ENCODE measurements at regions not wholly inside any gene's neighbourhood (a gene's known extent, or its start where the extent isn't known, plus 50 kb on each side); places are given as distances from the start of the nearest gene placed in this dataset.
"Not testable (repeated sequence)": the region's sequence is repeated elsewhere in the genome, so short reads cannot be mapped to it uniquely, and the experiment has no call there.

GRCh38 chr3:16770792-16771191 lies 114.0 kb upstream of the PLCL2 start:
- DNase-seq: no peak

DNA sequence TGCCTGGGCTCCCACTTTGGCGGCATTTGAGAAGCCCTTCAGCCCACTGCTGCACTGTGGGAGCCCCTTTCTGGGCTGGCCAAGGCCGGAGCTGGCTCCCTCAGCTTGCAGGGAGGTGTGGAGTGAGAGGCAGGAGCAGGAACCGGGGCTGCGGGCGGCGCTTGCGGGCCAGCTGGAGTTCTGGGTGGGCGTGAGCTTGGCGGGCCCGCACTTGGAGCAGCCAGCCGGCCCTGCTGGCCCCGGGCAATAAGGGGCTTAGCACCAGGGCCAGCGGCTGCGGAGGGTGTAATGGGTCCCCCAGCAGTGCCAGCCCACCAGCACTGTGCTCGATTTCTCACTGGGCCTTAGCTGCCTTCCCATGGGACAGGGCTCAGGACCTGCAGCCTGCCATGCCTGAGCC lies 111.2 kb upstream of the PLCL2 start:
- DNase-seq: not testable (repeated sequence)

GRCh38 chr3:16774536-16774935 lies 110.2 kb upstream of the PLCL2 start:
- not testable (repeated sequence) for DNase-seq

- no peak for DNase-seq
Measured at GRCh38 chr3:16784973-16785372, 99.8 kb upstream of the PLCL2 start.

DNA sequence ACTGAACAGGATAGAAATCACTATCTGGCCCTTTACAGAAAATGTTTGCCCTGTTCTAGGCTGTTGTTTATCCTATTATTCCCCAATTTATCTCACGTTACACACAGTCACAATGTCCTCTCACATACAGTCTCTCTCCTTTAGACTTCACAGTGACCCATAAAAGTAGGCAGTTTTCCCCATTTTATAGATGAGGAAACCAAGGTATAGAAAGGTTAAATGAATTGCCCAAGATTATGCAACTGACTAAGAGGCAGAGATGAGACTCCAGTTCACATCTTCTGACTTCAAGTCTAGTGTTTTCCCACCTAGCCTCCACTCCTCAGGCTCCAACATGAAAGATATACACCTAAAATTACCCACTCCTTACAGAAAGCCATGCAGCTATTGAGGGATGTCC lies 99.3 kb upstream of the PLCL2 start:
- no peak for DNase-seq

- DNase-seq: no peak
Measured at GRCh38 chr3:16788440-16789056, 96.2 kb upstream of the PLCL2 start.

- DNase-seq: no peak
Measured at GRCh38 chr3:16789344-16790120, 95.2 kb upstream of the PLCL2 start.

DNA sequence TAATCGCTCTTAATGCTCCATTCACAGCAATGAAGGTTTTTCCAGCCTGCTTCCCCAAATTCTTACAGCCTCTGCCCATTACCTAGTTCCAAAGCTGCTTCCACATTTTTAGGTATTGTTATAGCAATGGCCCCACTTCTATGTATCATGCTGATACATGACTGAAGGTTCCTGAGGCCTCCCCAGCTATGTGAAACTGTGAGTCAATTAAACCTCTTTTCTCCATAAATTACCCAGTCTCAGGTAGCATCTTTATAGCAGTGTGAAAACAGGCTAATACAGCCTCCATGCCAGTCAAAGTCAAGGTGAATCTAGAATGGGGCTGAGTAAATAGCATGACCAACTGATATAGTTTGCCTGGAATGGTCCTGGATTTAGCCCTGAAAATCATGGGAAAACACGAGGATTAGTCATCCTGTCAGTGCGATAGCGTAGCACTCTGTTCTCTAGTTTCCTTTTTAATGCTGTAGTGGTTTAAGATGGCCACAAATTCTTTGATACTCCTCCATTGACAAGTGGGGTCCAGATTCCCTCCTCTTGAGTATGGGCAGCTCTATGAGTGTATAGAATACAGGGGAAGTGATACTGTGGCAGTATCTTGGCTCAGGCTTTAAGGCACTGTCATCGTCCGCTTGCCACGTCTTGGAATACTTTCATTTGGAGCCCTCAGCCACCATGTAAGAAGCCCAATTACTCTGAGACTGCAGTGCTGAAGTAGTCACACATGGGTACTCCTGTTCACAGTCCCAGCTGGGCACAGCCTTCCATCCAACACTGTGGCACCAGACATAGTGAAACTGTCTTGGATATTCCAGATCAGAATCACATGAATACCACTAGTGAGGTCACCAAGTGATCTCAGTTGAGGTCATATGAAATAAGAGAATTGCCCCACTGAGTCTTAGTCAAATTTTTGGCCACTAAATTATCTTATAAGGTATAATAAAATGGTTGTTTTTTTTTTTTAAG lies 94.0 kb upstream of the PLCL2 start:
- DNase-seq: no peak

GRCh38 chr3:16793321-16793720 lies 91.4 kb upstream of the PLCL2 start:
- no peak for DNase-seq

DNA sequence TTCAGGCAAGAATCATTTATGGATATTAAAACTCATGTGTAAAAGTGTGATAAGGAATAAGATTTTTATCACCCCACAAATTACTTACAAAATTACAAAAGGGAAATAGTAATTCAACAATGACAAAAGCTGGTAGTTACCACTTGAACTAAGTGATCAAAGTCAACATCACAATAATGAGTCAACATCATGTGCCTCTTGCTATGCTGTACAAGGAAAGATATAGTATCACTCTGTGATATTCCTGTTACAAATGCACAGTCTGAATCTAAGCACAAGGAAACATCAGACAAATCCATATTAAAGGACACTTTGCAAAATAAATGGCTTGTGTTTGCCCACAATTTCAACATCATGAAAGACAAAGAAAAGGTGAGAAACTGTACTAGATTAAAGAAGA lies 90.5 kb upstream of the PLCL2 start:
- no peak for DNase-seq

DNA sequence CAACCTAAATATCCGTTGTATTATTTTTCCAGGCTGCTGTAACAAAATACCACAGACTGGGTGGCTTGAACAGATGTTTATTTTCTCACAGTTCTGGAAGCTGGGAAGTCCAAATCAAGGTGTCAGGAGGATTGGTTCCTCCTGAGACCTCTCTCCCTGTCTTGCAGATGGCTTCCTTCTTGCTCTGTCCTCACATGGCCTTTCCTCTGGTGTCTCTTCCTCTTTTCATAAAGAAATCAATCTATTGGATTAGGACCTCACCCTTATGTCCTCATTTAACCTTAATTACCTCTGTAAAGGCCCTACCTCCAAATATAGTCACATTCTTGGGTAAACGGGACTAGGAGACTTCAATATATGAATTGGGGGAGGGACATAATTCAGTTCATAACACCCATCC lies 89.2 kb upstream of the PLCL2 start:
- DNase-seq: no peak

DNA sequence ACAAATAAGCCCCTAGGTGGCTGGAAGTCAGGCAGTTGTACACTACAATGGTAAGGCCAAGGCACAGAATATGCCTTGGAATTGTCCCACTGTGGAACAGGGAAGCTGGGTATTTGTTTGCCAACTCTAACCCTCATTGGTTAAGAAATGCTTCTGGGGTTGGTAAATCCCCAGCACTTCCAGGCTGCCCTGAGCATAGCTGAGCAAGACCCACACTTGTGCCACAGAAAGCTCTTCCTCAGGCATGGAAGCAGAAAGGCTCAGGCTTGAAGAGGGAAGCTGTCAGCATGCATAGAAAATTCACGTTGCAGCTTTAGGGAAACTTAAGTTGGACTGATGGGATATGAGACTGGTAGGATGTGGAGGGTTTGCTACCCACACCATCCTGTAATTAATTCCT lies 86.9 kb upstream of the PLCL2 start:
- DNase-seq: no peak

DNA sequence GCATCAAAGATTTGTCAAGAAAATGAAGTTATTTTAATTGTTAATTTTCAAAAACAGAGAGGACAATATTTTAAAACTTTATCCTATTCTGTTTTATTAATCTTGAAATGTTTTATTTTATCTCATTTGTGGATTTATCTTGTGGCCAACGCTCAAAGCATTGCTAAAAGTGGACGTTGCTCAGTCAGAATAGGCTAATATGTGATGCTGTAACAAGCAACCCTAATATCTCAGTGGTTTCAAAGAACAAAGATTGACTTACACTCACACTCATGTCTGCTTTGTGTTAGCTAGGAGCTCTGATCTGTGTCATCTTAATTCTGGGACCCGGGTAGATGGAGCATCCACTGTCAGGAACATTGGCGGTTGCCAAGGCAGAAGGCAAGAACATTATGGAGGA lies 86.0 kb upstream of the PLCL2 start:
- DNase-seq: no peak

DNA sequence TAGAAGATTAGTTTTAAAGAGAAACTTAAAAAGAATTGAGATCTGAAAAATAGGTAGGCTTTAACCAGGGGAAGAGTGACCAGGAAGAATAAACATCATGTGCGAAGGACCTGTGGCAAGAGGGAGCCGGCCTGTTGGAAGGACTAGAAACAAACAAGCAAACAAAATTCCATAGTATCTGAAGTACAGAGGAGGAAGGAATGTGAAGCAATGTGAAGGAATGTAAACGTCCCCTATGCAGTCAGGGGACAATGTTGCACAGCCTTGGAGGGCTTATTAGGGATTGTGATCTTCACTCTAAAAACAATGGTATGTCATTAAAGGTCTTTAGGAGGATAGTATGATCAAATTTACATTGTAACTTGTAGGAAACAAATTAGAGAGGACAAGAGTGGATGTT lies 84.4 kb upstream of the PLCL2 start:
- DNase-seq: no peak

DNA sequence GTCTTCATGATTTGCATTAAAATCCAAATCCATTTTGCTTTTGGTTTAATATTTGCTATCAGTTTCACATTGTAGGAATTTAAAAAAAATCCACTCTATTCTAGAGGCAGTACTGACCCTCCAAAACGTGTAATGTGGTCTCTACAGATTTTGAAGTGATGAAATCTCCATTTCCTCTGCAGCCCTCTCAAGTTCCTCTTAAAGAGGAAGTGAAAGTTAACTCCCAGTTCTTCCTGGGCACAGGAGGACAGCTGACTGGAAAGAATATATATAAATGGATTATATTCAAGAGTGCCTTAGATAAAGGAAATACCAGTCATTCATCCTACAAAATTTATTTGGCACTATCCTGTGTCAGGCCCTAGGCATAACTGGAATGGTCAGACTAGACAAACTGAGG lies 83.5 kb upstream of the PLCL2 start:
- no peak for DNase-seq

DNA sequence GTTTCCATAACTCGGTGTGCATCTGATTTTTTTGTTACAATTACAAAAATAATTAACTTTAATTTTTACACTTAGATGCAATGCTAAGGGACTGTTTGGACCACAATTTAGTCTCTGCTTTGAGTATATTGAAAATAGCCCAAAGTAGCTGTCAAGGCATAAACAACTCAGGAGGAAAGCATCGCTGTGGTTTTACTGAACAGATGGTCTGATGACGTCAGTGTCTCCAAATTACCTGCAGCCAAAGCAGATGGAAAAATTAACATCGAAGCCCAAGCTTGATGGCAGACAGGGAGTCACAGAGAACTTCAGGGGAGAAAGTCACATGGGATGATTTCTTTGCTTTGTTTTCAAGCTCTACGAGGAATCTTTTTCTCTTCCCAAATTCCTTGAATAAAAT lies 83.1 kb upstream of the PLCL2 start:
- DNase-seq: peak; percentile 42 to 74

GRCh38 chr3:16802389-16802788 lies 82.4 kb upstream of the PLCL2 start:
- no peak for DNase-seq

GRCh38 chr3:16803019-16803418 lies 81.7 kb upstream of the PLCL2 start:
- peak in 1 of 2 experiments; percentile 9 for DNase-seq

DNA sequence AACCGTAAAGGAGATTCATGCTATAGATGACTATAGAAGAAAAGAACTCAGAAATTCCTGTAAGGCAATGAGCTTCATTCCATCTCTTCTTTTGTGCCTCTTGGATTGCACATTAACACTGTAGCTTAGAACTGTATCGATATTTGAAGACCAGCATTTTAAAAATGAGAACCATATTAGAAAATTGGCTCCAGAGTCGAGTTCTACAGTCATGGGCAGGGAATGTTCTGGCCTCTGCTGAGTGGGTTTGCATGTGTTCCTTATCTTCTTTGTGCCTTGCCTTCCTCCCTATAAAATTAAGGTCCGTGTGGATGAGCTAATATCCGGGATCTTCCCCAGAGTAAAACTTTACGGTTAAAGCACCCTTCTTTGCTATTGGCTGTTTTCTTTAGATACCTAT lies 77.4 kb upstream of the PLCL2 start:
- DNase-seq: no peak

GRCh38 chr3:16808393-16809107 lies 76.2 kb upstream of the PLCL2 start:
- DNase-seq: peak in 1 of 2 experiments; percentile 26

- DNase-seq: no peak
Measured at GRCh38 chr3:16809482-16809881, 75.3 kb upstream of the PLCL2 start.

DNA sequence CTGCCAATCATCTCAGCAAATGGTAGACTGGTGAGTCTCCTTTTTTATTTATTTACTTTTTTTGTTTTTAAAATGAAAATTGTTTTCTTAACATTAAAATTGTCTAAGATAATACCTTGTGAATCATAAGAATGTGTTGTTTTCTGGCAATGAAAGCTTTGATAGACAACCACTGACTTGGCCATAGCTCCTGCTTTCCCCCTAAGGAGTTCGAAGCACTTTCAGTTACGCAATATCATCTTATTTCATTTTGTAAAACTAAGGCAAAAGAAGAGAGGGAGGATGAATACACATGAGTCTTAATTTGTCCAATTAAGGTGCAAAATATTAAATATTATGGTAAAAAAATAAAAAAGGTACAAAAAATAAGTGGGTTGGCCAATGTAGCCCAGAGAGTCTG lies 74.8 kb upstream of the PLCL2 start:
- no peak for DNase-seq

Data from NCI-H446 (cell line).